HG03066 (cell line): ENCODE measurements at regions not wholly inside any gene's neighbourhood (a gene's known extent, or its start where the extent isn't known, plus 50 kb on each side); places are given as distances from the start of the nearest gene placed in this dataset.
"Not testable (repeated sequence)": the region's sequence is repeated elsewhere in the genome, so short reads cannot be mapped to it uniquely, and the experiment has no call there.

Experiments
- ATAC-seq: cut with Tn5 transposase; IDR thresholded peaks from one replicate; pipeline ENCODE4 v1.9.1; 2021; ENCODE audit warnings: low read depth; ENCODE audit not compliant: unreplicated experiment

- no peak for ATAC-seq
Observed at GRCh38 chr13:23947893-23948292, 50.6 kb upstream of the C1QTNF9B start.

DNA sequence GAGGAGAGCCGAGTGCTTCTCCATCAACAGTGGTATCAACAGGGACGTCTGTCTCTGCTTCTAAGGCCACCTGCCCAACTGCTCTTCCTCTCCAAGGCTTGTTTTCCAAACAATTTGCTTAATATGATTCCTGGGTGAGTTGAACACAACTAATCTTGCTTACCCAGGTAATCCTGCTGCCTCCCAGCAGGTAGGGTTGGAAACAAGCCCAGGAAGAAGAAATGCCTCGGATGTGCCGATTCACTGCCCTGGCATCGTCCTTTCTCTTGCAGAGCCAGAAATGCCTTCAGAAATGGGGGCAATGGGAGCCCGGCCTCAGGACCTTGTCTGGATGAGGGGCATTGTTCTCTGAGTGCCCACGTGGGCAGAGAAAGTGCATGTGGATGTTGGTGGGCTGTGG lies 51.9 kb upstream of the C1QTNF9B start:
- ATAC-seq, result no peak

DNA sequence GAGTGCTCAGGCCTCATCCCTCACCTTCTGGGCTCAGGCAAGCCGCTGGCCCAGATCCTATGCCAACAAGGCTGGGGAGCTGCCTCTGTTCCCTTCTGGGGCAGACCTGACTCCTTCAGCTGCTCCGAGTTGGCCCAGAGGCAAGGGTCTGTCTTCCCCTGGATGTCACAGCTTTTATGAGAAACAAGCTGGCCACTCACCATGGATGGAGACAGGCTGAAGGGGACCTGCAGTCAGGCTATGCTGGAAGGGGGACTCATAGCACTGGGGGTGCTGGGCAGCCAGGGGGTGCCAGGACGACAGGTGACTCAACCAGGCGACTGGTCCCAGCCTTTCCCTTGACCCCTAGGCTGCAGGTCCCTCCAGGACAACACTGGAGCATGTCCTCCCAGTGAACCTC lies 52.4 kb upstream of the C1QTNF9B start:
- ATAC-seq, result no peak

- ATAC-seq, result no peak
Observed at GRCh38 chr13:23950736-23951510, 53.6 kb upstream of the C1QTNF9B start.

DNA sequence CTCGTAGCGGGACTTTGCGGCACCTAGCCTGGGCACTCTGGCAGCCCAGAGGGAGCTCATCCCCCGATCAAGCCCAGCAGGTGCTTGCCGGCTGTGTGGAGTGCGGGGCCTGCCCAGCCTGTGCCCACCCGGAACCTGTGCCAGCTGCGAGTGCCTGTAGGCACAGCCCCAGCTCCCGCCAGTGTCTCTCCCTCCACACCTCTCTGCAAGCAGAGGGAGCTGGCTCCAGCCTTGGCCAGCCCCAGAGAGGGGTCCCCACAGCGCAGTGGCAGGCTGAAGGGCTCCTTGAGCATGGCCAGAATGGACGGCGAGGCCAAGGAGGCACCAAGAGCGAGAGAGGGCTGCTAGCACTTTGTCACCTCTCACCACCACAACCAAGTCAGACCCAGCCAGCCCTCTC lies 55.5 kb upstream of the C1QTNF9B start:
- ATAC-seq, result no peak

GRCh38 chr13:23953860-23954512 lies 56.7 kb upstream of the C1QTNF9B start:
- no peak for ATAC-seq

GRCh38 chr13:23955064-23955463 lies 57.8 kb upstream of the C1QTNF9B start:
- no peak for ATAC-seq

- no peak for ATAC-seq
Observed at GRCh38 chr13:23956106-23956505, 58.8 kb upstream of the C1QTNF9B start.

DNA sequence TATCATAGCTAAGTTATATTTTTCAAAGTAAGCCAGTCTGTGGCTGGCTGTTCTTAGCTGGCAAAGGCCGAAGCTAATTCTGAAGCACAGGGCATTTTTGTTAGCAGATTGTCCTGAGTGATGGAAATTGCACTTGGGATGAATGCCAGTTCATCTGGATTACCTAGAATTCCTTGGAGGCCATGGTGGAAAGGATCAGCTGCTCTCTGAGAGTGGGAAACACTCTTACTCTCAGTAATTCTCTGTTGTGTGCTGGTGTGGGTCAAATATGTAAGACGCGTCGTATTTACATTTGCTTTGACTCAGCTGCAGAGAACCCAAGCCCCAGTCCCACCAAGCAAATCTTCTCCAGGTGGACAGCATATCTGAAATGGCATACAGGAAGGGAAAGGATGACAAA lies 60.7 kb upstream of the C1QTNF9B start:
- ATAC-seq, result no peak

DNA sequence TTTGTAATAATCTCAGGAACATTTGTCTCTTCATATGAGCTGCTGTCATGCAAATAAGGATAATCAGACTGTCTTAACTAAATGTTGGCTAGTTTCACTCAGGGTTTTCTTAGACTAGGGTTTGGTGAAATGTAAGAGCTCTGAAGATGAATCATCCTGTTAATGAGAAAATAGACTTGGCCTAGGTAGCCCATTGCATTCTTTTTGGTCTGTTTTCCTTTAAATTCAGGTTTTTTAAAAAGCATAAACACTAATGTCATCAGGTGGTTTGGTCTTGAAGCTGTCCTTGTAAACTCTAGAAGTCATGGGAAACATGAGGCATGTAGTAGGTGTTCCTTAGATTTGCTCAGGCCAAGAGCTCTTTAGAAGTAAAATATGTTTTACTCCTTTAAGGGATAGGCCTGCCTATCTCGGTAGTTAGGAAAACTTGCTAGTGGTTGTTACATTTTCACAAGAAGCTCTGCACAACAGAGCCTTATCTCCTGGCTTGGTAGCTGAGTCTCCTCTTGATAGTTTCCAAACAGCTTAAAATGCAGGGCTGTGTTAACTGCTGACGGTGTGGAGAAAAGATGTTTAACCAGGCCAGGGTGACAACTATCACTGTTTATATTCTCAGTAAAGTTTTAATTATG lies 62.0 kb upstream of the C1QTNF9B start:
- no peak for ATAC-seq

- no peak for ATAC-seq
Observed at GRCh38 chr13:23960566-23961156, 63.4 kb upstream of the C1QTNF9B start.

DNA sequence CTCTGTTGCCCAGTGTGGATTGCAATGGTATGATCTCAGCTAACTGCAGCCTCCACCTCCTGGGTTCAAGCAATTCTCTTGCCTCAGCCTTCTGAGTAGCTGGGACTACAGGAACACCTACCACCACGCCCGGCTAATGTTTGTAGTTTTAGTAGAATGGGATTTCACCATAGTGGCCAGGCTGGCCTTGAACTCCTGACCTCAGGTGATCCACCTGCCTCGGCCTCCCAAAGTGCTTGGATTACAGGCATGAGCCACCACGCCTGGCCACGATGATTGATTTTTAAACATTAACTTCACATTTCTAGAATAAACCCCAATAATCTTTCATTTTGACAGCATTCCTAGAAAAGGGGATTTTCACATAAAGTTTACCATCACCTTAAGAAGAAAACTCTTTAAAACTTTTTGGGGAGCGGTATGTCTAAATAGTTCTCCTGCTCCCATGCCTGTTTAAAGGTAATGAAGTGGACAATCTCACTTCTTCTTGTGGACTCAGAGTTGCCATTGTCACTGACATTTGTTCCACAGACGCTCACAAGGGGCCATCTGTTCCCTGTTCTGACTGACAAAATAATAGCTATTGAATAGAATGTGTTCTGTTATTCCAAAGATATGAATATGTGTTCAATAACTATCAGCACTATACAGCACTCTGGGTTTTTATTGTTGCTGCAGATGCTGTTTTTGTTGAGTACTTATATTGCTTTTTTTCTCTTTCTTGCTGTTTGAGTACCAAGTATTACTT lies 66.1 kb upstream of the C1QTNF9B start:
- no peak for ATAC-seq

DNA sequence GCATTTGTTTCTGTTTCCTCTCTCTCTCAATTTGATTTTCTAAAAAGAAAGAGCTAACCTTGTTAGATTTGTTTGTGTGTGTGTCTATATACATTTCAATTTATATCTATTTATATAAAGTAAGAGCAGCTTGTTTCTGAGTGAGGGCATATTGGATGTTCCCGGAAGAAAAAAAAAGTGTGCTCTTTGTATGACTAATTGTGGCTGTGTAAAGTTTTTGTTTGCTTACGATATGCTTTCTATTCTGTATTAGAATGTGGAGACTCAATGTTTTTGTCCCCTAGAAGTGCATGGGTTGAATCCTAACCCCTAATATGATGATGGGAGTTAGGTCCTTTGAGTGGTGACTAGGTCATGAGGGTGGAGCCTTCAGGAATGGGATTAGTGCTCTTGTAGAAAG lies 66.6 kb upstream of the C1QTNF9B start:
- no peak for ATAC-seq

- no peak for ATAC-seq
Observed at GRCh38 chr13:23965346-23965745, 68.0 kb upstream of the C1QTNF9B start.

DNA sequence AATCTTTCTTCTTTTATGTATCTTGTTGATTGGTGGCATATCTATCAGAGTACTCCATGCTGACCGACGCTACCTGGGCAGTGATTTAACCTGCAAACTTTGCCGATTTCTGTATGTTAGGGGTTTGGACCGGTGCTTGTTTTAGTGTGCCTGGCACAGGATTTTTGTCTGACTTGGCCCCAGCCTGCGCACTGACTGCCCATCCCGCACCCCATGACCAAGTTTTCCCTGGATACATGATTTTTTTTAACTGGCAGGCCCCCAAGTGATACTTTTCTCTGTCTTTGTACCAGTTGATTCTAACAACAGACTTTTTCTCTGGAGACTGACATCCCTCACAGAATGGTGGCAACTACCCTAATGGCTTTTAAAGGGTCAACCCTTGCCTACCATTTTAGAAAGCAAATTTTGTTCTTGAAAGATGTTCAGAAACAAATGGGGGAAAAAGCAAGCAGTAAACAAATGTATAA lies 69.0 kb upstream of the C1QTNF9B start:
- no peak for ATAC-seq

DNA sequence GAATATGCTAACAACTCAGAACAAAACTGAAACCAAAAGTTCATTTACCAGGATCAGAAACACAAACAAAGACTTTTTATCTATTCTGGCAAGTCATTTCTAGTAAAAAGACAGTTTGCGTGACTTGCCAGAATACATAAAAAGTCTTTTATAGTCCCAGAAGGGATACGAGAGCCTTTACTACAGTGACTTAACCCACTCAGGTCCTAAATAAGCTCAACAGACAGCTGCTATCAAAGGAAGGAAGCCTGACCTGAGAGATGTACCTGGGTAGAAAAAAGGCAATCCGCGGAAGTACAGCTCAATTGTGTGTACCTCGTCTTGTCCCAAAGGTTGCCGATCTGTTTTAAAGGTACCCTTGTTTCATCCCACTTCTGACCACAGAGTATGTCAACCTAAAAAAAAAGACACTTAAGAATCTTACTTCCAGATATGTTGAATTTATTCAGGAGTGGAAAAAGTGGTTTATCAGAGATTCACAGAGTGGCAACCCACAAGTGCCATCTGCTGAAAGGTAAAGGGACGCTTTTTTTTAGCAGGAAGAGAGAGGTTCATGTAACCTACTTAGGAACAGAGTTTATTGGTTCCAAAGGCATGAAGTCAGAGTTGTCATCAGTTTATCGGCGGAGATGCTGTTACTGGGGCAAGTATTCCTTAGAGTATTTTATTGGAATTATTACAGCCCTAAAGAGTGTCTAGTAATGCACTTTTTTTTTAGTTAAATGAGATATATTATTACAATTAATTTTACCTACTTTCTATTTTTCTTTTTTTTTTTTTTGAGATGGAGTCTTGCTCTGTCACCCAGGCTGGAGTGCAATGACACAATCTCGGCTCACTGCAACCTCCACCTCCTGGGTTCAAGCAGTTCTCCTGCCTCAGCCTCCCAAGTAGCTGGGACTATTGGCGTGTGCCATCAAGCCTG lies 69.7 kb upstream of the C1QTNF9B start:
- no peak for ATAC-seq

GRCh38 chr13:23967792-23968191 lies 70.5 kb upstream of the C1QTNF9B start:
- not testable (repeated sequence) for ATAC-seq

- ATAC-seq, result no peak
Observed at GRCh38 chr13:23969647-23970046, 72.3 kb upstream of the C1QTNF9B start.

DNA sequence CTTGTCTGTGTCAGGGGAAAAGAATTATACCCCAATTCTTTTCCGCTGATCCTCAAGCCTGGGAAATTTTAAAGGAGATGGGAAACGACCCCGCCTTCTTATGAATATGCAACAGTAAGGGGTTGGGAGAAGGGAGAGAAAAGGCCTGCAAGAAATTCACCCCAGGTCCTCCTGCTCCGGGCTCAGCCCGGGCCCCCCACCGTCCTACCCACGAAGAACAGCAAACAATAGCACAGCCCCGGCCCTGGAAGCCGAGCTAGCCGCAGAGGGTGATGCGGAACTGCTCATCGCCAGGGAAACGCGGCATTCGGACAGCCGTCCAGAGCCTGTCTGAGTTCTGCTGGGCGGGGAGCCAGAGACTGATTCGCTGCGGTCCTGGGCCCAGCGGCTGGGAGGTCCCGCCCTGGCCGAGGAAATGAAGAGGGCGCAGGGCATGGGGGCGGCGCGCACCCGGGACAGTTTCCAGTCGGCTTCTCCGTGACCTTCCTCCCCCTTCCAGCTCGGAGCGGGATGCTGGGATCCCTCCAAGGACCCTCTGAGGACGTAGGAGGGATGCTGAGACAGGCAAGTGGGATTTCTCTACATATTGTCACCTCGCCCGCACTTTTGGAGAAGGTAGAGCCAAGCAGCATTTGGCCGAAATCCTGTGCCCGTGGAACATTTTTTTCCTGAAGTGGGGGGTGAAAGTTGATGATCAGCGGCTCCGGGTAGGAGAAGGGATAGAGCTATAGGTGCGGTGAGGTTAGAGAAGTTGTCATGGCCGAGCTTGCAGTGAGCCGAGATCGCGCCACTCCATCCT lies 82.3 kb upstream of the C1QTNF9B start:
- ATAC-seq, result peak; percentile 45
